Stimulated activated memory B cell treated with anti-CD40 and anti-IgM and Interleukin-4, amounts not matched to agents 10 μg/mL and 1 μg/mL and 100 μg/mL, for 72 hours (primary cell): ENCODE measurements at regions not wholly inside any gene's neighbourhood (a gene's known extent, or its start where the extent isn't known, plus 50 kb on each side); places are given as distances from the start of the nearest gene placed in this dataset.
"Not testable (repeated sequence)": the region's sequence is repeated elsewhere in the genome, so short reads cannot be mapped to it uniquely, and the experiment has no call there.

Experiments used
- ATAC-seq: fragments of 150-1000 bp; cut with Tn5 transposase; 2 replicates; pipeline ENCODE4 v1.10.0; 2021
- H3K27ac Mint-ChIP-seq: one replicate; pipeline ENCODE4 v1.8.0; 2022; ENCODE audit warnings: mild to moderate bottlenecking, mixed read lengths
- H3K27me3 Mint-ChIP-seq: one replicate; pipeline ENCODE4 v1.8.0; 2022; ENCODE audit warnings: mixed read lengths
- H3K36me3 Mint-ChIP-seq: one replicate; pipeline ENCODE4 v1.8.0; 2022; ENCODE audit warnings: mixed read lengths
- H3K4me1 Mint-ChIP-seq: one replicate; pipeline ENCODE4 v1.8.0; 2022; ENCODE audit warnings: mixed read lengths
- H3K4me3 Mint-ChIP-seq: one replicate; pipeline ENCODE4 v1.8.0; 2022; ENCODE audit warnings: mild to moderate bottlenecking, moderate library complexity, mixed read lengths
- H3K9me3 Mint-ChIP-seq: one replicate; pipeline ENCODE4 v1.8.0; 2022; ENCODE audit warnings: mixed read lengths

- H3K4me1 Mint-ChIP-seq = peaks cover 40% of the 10 kb centered on the region
- no peak overlapping the region for H3K4me3 Mint-ChIP-seq
- no peak for ATAC-seq
- no peaks in the 10 kb centered on the region for H3K9me3 Mint-ChIP-seq
- no peaks in the 10 kb centered on the region for H3K27me3 Mint-ChIP-seq
- H3K36me3 Mint-ChIP-seq = no peaks in the 10 kb centered on the region
- peak overlapping the region; percentile 3 for H3K27ac Mint-ChIP-seq
These were observed 164.7 kb upstream of the IQSEC1 start for GRCh38 chr3:13237776-13238490.

- Mint-ChIP-seq H3K9me3 (no peaks in the 10 kb centered on the region), H3K36me3 (no peaks in the 10 kb centered on the region), H3K27ac (no peak overlapping the region), H3K4me1 (peaks cover 40% of the 10 kb centered on the region), H3K27me3 (no peaks in the 10 kb centered on the region), H3K4me3 (no peak overlapping the region)
- no peak for ATAC-seq
These were observed 163.4 kb upstream of the IQSEC1 start for GRCh38 chr3:13236557-13237173.

GRCh38 chr3:13235897-13236296 is 162.7 kb upstream of the IQSEC1 start:
- Mint-ChIP-seq H3K4me1 (peaks cover 40% of the 10 kb centered on the region), H3K36me3 (no peaks in the 10 kb centered on the region), H3K9me3 (no peaks in the 10 kb centered on the region), H3K27ac (peak overlapping the region; percentile 15), H3K27me3 (no peaks in the 10 kb centered on the region), H3K4me3 (no peak overlapping the region)
- ATAC-seq = no peak

- Mint-ChIP-seq H3K27me3 (no peaks in the 10 kb centered on the region), H3K9me3 (no peaks in the 10 kb centered on the region), H3K4me3 (peak overlapping the region; percentile 24), H3K27ac (peak overlapping the region; percentile 15), H3K4me1 (peaks cover 40% of the 10 kb centered on the region), H3K36me3 (no peaks in the 10 kb centered on the region)
- peak; percentile 81 for ATAC-seq
These were observed 161.8 kb upstream of the IQSEC1 start for GRCh38 chr3:13235079-13235478.

- H3K27ac Mint-ChIP-seq = peak overlapping the region; percentile 15
- H3K36me3 Mint-ChIP-seq = no peaks in the 10 kb centered on the region
- no peaks in the 10 kb centered on the region for H3K27me3 Mint-ChIP-seq
- no peaks in the 10 kb centered on the region for H3K9me3 Mint-ChIP-seq
- H3K4me1 Mint-ChIP-seq = peaks cover 40% of the 10 kb centered on the region
- peak; percentile 34 for ATAC-seq
- H3K4me3 Mint-ChIP-seq = peak overlapping the region; percentile 24
These were observed 161.4 kb upstream of the IQSEC1 start for GRCh38 chr3:13234666-13235065.

GRCh38 chr3:13233487-13234485 is 160.6 kb upstream of the IQSEC1 start:
- no peak for ATAC-seq
- H3K36me3 Mint-ChIP-seq = no peaks in the 10 kb centered on the region
- peaks cover 40% of the 10 kb centered on the region for H3K4me1 Mint-ChIP-seq
- H3K9me3 Mint-ChIP-seq = no peaks in the 10 kb centered on the region
- H3K4me3 Mint-ChIP-seq = peak overlapping the region; percentile 25
- H3K27me3 Mint-ChIP-seq = no peaks in the 10 kb centered on the region
- H3K27ac Mint-ChIP-seq = peak overlapping the region; percentile 15

GRCh38 chr3:13231781-13232666 is 158.8 kb upstream of the IQSEC1 start:
- H3K27ac Mint-ChIP-seq = no peak overlapping the region
- no peaks in the 10 kb centered on the region for H3K36me3 Mint-ChIP-seq
- peaks cover 33% of the 10 kb centered on the region for H3K4me1 Mint-ChIP-seq
- H3K27me3 Mint-ChIP-seq = no peaks in the 10 kb centered on the region
- H3K9me3 Mint-ChIP-seq = no peaks in the 10 kb centered on the region
- no peak for ATAC-seq
- no peak overlapping the region for H3K4me3 Mint-ChIP-seq

- H3K4me3 Mint-ChIP-seq = no peak overlapping the region
- H3K27ac Mint-ChIP-seq = no peak overlapping the region
- no peaks in the 10 kb centered on the region for H3K9me3 Mint-ChIP-seq
- peaks cover 12% of the 10 kb centered on the region for H3K4me1 Mint-ChIP-seq
- no peaks in the 10 kb centered on the region for H3K27me3 Mint-ChIP-seq
- no peaks in the 10 kb centered on the region for H3K36me3 Mint-ChIP-seq
- no peak for ATAC-seq
These were observed 156.2 kb upstream of the IQSEC1 start for GRCh38 chr3:13229273-13229949.

GRCh38 chr3:13228584-13228983 is 155.4 kb upstream of the IQSEC1 start:
- no peak overlapping the region for H3K27ac Mint-ChIP-seq

GRCh38 chr3:13228169-13228568 is 154.9 kb upstream of the IQSEC1 start:
- not testable (repeated sequence) for H3K27me3 Mint-ChIP-seq, H3K36me3 Mint-ChIP-seq, H3K27ac Mint-ChIP-seq, H3K4me3 Mint-ChIP-seq, H3K4me1 Mint-ChIP-seq, ATAC-seq, H3K9me3 Mint-ChIP-seq

More at GRCh38 chr3:13228584-13228983, 155.4 kb upstream of the IQSEC1 start:
- no peak for ATAC-seq
- Mint-ChIP-seq H3K9me3 (no peaks in the 10 kb centered on the region), H3K4me1 (peaks cover 4% of the 10 kb centered on the region), H3K36me3 (no peaks in the 10 kb centered on the region), H3K27me3 (peaks cover 4% of the 10 kb centered on the region), H3K4me3 (no peak overlapping the region)

- H3K4me3 Mint-ChIP-seq = no peak overlapping the region
- H3K27ac Mint-ChIP-seq = no peak overlapping the region
- H3K36me3 Mint-ChIP-seq = no peaks in the 10 kb centered on the region
- ATAC-seq = no peak
- peaks cover 14% of the 10 kb centered on the region for H3K27me3 Mint-ChIP-seq
- no peaks in the 10 kb centered on the region for H3K9me3 Mint-ChIP-seq
- H3K4me1 Mint-ChIP-seq = no peaks in the 10 kb centered on the region
These were observed 154.3 kb upstream of the IQSEC1 start for GRCh38 chr3:13227315-13228165.

GRCh38 chr3:13224967-13225366 is 151.7 kb upstream of the IQSEC1 start:
- peaks cover 18% of the 10 kb centered on the region for H3K27me3 Mint-ChIP-seq
- H3K4me3 Mint-ChIP-seq = no peak overlapping the region
- H3K9me3 Mint-ChIP-seq = no peaks in the 10 kb centered on the region
- no peak overlapping the region for H3K27ac Mint-ChIP-seq
- no peak for ATAC-seq
- no peaks in the 10 kb centered on the region for H3K36me3 Mint-ChIP-seq
- H3K4me1 Mint-ChIP-seq = no peaks in the 10 kb centered on the region

GRCh38 chr3:13223574-13224237 is 150.5 kb upstream of the IQSEC1 start:
- ATAC-seq = no peak
- no peak overlapping the region for H3K27ac Mint-ChIP-seq
- H3K27me3 Mint-ChIP-seq = peaks cover 18% of the 10 kb centered on the region
- no peak overlapping the region for H3K4me3 Mint-ChIP-seq
- no peaks in the 10 kb centered on the region for H3K9me3 Mint-ChIP-seq
- H3K4me1 Mint-ChIP-seq = no peaks in the 10 kb centered on the region
- H3K36me3 Mint-ChIP-seq = no peaks in the 10 kb centered on the region
